ENCODE measurements at regions not wholly inside any gene's neighbourhood (a gene's known extent, or its start where the extent isn't known, plus 50 kb on each side); places are given as distances from the start of the nearest gene placed in this dataset.

GRCh38 chr6:148055419-148055818 is 287.2 kb upstream of the SASH1 start:
- Histone ChIP-seq H3K27ac (replicated peaks) (no peak overlapping the region), H3K4me3 (replicated peaks; ENCODE audit: insufficient read depth, low read length) (no peak overlapping the region), H3K27me3 (ENCODE audit: insufficient read depth, poor library complexity, severe bottlenecking) (no peaks in the 10 kb centered on the region)
- DNase-seq (ENCODE audit: low read depth in 1 of 2, low spot score in 1 of 2) = no peak
- no peak for TF ChIP-seq REST (IDR thresholded peaks at IDR 0.05; ENCODE audit: insufficient replicate concordance, low read depth)
- no peak for TF ChIP-seq POLR2AphosphoS5 (IDR thresholded peaks at IDR 0.05; ENCODE audit: low read depth)
- no peak for TF ChIP-seq CTCF (IDR thresholded peaks at IDR 0.05; ENCODE audit: insufficient read depth, low read length)
- no peak for TF ChIP-seq GABPA (IDR thresholded peaks at IDR 0.05; ENCODE audit: low read depth)

- Histone ChIP-seq H3K27ac (replicated peaks) (no peak overlapping the region), H3K4me3 (replicated peaks; ENCODE audit: insufficient read depth, low read length) (no peak overlapping the region), H3K27me3 (ENCODE audit: insufficient read depth, poor library complexity, severe bottlenecking) (no peaks in the 10 kb centered on the region)
- DNase-seq (ENCODE audit: low read depth in 1 of 2, low spot score in 1 of 2) = no peak
- no peak for TF ChIP-seq SPI1 (IDR thresholded peaks at IDR 0.05; ENCODE audit: borderline replicate concordance, low read depth)
- TF ChIP-seq GABPA (IDR thresholded peaks at IDR 0.05; ENCODE audit: low read depth) = no peak
- TF ChIP-seq CTCF (IDR thresholded peaks at IDR 0.05; ENCODE audit: insufficient read depth, low read length) = no peak
- no peak for TF ChIP-seq POLR2AphosphoS5 (IDR thresholded peaks at IDR 0.05; ENCODE audit: low read depth)
- TF ChIP-seq REST (IDR thresholded peaks at IDR 0.05; ENCODE audit: insufficient replicate concordance, low read depth) = no peak
Observed at GRCh38 chr6:148059869-148060268, 282.8 kb upstream of the SASH1 start.

GRCh38 chr6:148064406-148065134 is 278.1 kb upstream of the SASH1 start:
- DNase-seq (ENCODE audit: low read depth in 1 of 2, low spot score in 1 of 2) = no peak
- Histone ChIP-seq H3K4me3 (replicated peaks; ENCODE audit: insufficient read depth, low read length) (no peak overlapping the region), H3K27me3 (ENCODE audit: insufficient read depth, poor library complexity, severe bottlenecking) (no peaks in the 10 kb centered on the region), H3K27ac (replicated peaks) (no peak overlapping the region)
- TF ChIP-seq REST (IDR thresholded peaks at IDR 0.05; ENCODE audit: insufficient replicate concordance, low read depth) = no peak
- TF ChIP-seq POLR2AphosphoS5 (IDR thresholded peaks at IDR 0.05; ENCODE audit: low read depth) = no peak
- TF ChIP-seq SPI1 (IDR thresholded peaks at IDR 0.05; ENCODE audit: borderline replicate concordance, low read depth) = no peak
- no peak for TF ChIP-seq CTCF (IDR thresholded peaks at IDR 0.05; ENCODE audit: insufficient read depth, low read length)
- no peak for TF ChIP-seq GABPA (IDR thresholded peaks at IDR 0.05; ENCODE audit: low read depth)

Measured in HL-60 (cell line).